Gastroesophageal sphincter (tissue), 4 donors: ENCODE measurements at regions not wholly inside any gene's neighbourhood (a gene's known extent, or its start where the extent isn't known, plus 50 kb on each side); places are given as distances from the start of the nearest gene placed in this dataset.
A peak's percentile ranks its signal among the peaks of the same experiment; 100 is the strongest.

Experiments used
- ATAC-seq: fragments of 150-250 bp; one replicate; pipeline ENCODE4 v1.9.1; 2016; ENCODE audit warnings: mild to moderate bottlenecking, moderate library complexity
- H3K27ac ChIP-seq, 4 donors: fragments of 200-600 bp; sonication (generic) in 3 of 4; 1 replicate in 3 of 4; 2 replicates in 1 of 4; pipeline ENCODE4 v1.5.1; 2016 to 2019
- H3K27me3 ChIP-seq: fragments of 200-600 bp; sonication (generic); one replicate; pipeline ENCODE4 v1.5.1; 2019
- H3K36me3 ChIP-seq, 2 donors: fragments of 200-600 bp; sonication (generic); one replicate each; pipeline ENCODE4 v1.5.1; 2019; ENCODE audit warnings: control low read depth in 1 of 2
- H3K4me1 ChIP-seq, 3 donors: fragments of 200-600 bp; sonication (generic); 1 replicate in 2 of 3; 2 replicates in 1 of 3; pipeline ENCODE4 v1.5.1; 2016 to 2019; ENCODE audit warnings: control low read depth in 2 of 3
- H3K4me3 ChIP-seq, 2 donors: fragments of 200-600 bp; sonication (generic); one replicate each; pipeline ENCODE4 v1.5.1; 2019; ENCODE audit warnings: mild to moderate bottlenecking in 1 of 2, moderate library complexity in 1 of 2
- H3K9me3 ChIP-seq, 3 donors: fragments of 200-600 bp; sonication (generic); one replicate each; pipeline ENCODE4 v1.5.1; 2017 to 2019; ENCODE audit warnings: control low read depth in 2 of 3
- CTCF ChIP-seq, 4 experiments: fragments of 200-600 bp in 2 of 4; fragments of 450-650 bp in 2 of 4; sonication (generic) in 1 of 4; IDR thresholded peaks; one replicate each; pipeline ENCODE4 v1.5.1; 2017 to 2019; ENCODE audit warnings: antibody characterized with exemption in 4 of 4, mild to moderate bottlenecking in 2 of 4, moderate library complexity in 2 of 4
- EP300 ChIP-seq: sonication (generic); formaldehyde crosslinking; IDR thresholded peaks from one replicate; pipeline ENCODE4 v1.6.1; 2017; ENCODE audit warnings: antibody characterized with exemption, mild to moderate bottlenecking
- POLR2A ChIP-seq, 2 donors: fragments of 450-650 bp; IDR thresholded peaks; one replicate each; pipeline ENCODE4 v1.6.1; 2017; ENCODE audit warnings: antibody characterized with exemption in 2 of 2, mild to moderate bottlenecking in 2 of 2, moderate library complexity in 1 of 2
- POLR2AphosphoS5 ChIP-seq: sonication (generic); formaldehyde crosslinking; IDR thresholded peaks from one replicate; pipeline ENCODE4 v1.6.1; 2017; ENCODE audit warnings: antibody characterized with exemption
- WGBS, 2 donors: methylation state at CpG; one replicate each; pipeline ENCODE4 v1.1.5; 2018; ENCODE audit warnings: low coverage in 1 of 2; 5-methylcytosine and 5-hydroxymethylcytosine counted together

- no peak overlapping the region for H3K27ac ChIP-seq
- H3K27me3 ChIP-seq = no peaks in the 10 kb centered on the region
- H3K9me3 ChIP-seq = peaks cover 0 to 3% (median 0%) of the 10 kb centered on the region in 3 donors
- no peak overlapping the region for H3K4me3 ChIP-seq
- 83 to 100% methylated on average over 1 of the region's 1 CpG for WGBS, 2 donors
- H3K4me1 ChIP-seq = no peaks in the 10 kb centered on the region
- no peak for ATAC-seq
- no peaks in the 10 kb centered on the region for H3K36me3 ChIP-seq
- TF ChIP-seq POLR2A (IDR thresholded peaks at IDR 0.05) (no peak), EP300 (no peak), POLR2AphosphoS5 (no peak), CTCF (IDR thresholded peaks at IDR 0.05) (no peak)
These were observed 128.7 kb downstream of the CEP120 start for GRCh38 chr5:123294544-123294943.

DNA sequence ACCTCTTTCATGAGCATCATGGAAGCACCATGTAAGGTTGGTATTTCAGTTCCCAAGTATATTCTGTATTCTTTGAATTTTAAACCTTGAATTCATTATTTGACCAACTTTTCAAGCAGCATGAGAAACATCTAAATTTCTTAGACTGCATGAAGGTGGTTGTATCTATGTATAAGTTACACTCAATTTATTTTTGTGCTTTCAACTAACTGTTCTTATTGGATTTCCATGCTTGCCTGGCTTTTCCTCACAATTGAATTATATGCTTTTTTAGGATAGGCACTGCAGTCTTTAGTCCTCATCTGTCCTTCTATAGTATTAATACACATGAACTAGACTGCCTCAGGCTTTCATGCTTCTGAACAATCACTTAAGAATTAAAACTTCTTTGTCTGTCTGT, 134.0 kb downstream of the CEP120 start:
- ATAC-seq = no peak
- H3K9me3 ChIP-seq = peaks cover 0 to 3% (median 0%) of the 10 kb centered on the region in 3 donors
- no peak overlapping the region for H3K27ac ChIP-seq
- peaks cover 0 to 11% (median 0%) of the 10 kb centered on the region in 3 donors for H3K4me1 ChIP-seq
- no peak overlapping the region for H3K4me3 ChIP-seq
- H3K36me3 ChIP-seq = no peaks in the 10 kb centered on the region
- no peak for TF ChIP-seq POLR2A (IDR thresholded peaks at IDR 0.05)
- no peak for TF ChIP-seq EP300
- no peak for TF ChIP-seq CTCF (IDR thresholded peaks at IDR 0.05)
- TF ChIP-seq POLR2AphosphoS5 = no peak
- H3K27me3 ChIP-seq = peaks cover 3% of the 10 kb centered on the region

- no peak overlapping the region for H3K27ac ChIP-seq
- H3K36me3 ChIP-seq = no peaks in the 10 kb centered on the region
- H3K4me3 ChIP-seq = no peak overlapping the region
- peaks cover 0 to 3% (median 0%) of the 10 kb centered on the region in 3 donors for H3K9me3 ChIP-seq
- TF ChIP-seq POLR2AphosphoS5 (no peak), EP300 (no peak), CTCF (IDR thresholded peaks at IDR 0.05) (no peak), POLR2A (IDR thresholded peaks at IDR 0.05) (no peak)
- ATAC-seq = no peak
- peaks cover 3% of the 10 kb centered on the region for H3K27me3 ChIP-seq
- H3K4me1 ChIP-seq = peaks cover 0 to 22% (median 0%) of the 10 kb centered on the region in 3 donors
These were observed 135.3 kb downstream of the CEP120 start for GRCh38 chr5:123287881-123288280.

- peaks cover 3% of the 10 kb centered on the region for H3K27me3 ChIP-seq
- no peak overlapping the region for H3K4me3 ChIP-seq
- no peaks in the 10 kb centered on the region for H3K36me3 ChIP-seq
- peaks cover 0 to 3% (median 0%) of the 10 kb centered on the region in 3 donors for H3K9me3 ChIP-seq
- WGBS, 2 donors = 82 to 100% methylated on average over 1 to 2 of the region's 2 CpGs
- H3K27ac ChIP-seq = no peak overlapping the region
- no peak for TF ChIP-seq POLR2A (IDR thresholded peaks at IDR 0.05)
- TF ChIP-seq CTCF (IDR thresholded peaks at IDR 0.05) = no peak
- TF ChIP-seq POLR2AphosphoS5 = no peak
- no peak for TF ChIP-seq EP300
- no peak for ATAC-seq
- H3K4me1 ChIP-seq = peaks cover 0 to 24% (median 0%) of the 10 kb centered on the region in 3 donors
These were observed 136.3 kb downstream of the CEP120 start for GRCh38 chr5:123286891-123287290.

- H3K4me1 ChIP-seq = peaks cover 0 to 24% (median 0%) of the 10 kb centered on the region in 3 donors
- H3K36me3 ChIP-seq = no peaks in the 10 kb centered on the region
- peak overlapping the region in 1 of 4 donors; percentile 27 for H3K27ac ChIP-seq
- H3K4me3 ChIP-seq = peak overlapping the region in 1 of 2 donors; percentile 31
- H3K27me3 ChIP-seq = peaks cover 3% of the 10 kb centered on the region
- peaks cover 0 to 3% (median 0%) of the 10 kb centered on the region in 3 donors for H3K9me3 ChIP-seq
- WGBS, 2 donors = 0 to 7% methylated on average over 3 to 17 of the region's 34 CpGs
- peak; percentile 51 for ATAC-seq
- TF ChIP-seq CTCF (IDR thresholded peaks at IDR 0.05) (no peak), POLR2AphosphoS5 (no peak), EP300 (no peak), POLR2A (IDR thresholded peaks at IDR 0.05) (no peak)
These were observed 137.8 kb downstream of the CEP120 start for GRCh38 chr5:123285122-123286023.
